ENCODE measurements at regions not wholly inside any gene's neighbourhood (a gene's known extent, or its start where the extent isn't known, plus 50 kb on each side); places are given as distances from the start of the nearest gene placed in this dataset.

DNA sequence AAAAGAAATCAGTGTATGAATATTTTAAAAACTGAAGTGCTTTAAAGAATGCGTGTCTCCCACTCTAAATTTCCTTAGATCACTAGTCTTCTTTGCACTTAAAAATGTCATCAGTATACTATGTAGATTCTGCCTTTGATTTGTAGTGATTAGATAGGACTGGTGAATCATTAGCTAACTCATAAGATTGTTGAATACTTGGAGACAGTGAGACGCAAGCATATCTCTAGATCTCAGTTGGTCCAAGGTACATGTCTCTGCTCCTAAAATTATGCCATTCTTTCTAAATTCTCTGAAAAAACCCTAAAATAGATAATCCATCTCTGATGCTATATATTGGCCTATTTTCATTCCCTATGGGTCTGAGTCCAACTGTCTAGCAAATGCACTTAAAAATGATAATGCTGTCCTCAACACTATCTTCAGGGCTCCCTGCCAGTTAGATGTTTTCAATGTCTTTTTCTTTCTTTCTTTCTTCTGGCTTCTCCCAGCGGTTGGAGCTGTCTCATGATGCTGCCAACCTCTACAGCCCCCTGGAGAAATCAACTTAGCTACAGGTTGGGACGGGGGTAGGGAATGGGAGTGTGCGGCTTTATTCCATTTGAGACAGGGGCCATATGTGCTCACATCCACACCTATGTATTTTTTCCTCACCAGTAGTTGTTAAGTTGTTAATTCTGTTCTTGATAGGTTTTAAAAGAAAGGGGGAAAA lies 301.0 kb downstream of the NDFIP2 start:
- ATAC-seq (replicated peaks; ENCODE audit: extremely low read depth, poor library complexity, severe bottlenecking), result no peak
- Mint-ChIP-seq H3K27me3 (no peaks in the 10 kb centered on the region), H3K27ac (ENCODE audit: low read depth) (no peak overlapping the region)

GRCh38 chr13:79780240-79780639 lies 299.3 kb downstream of the NDFIP2 start:
- Mint-ChIP-seq H3K36me3 (ENCODE audit: insufficient read depth) (no peaks in the 10 kb centered on the region), H3K27me3 (no peaks in the 10 kb centered on the region), H3K27ac (ENCODE audit: low read depth) (no peak overlapping the region), H3K4me1 (no peaks in the 10 kb centered on the region), H3K4me3 (no peak overlapping the region), H3K9me3 (no peaks in the 10 kb centered on the region)
- ATAC-seq (replicated peaks; ENCODE audit: extremely low read depth, poor library complexity, severe bottlenecking), result no peak
- DNase-seq (ENCODE audit: low spot score in 2 of 2), result no peak

More for the DNA sequence above, 301.0 kb downstream of the NDFIP2 start:
- no peak for DNase-seq (ENCODE audit: low spot score in 2 of 2)
- Mint-ChIP-seq H3K4me3 (no peak overlapping the region), H3K4me1 (no peaks in the 10 kb centered on the region), H3K36me3 (ENCODE audit: insufficient read depth) (no peaks in the 10 kb centered on the region), H3K9me3 (no peaks in the 10 kb centered on the region)

- Mint-ChIP-seq H3K4me1 (no peaks in the 10 kb centered on the region), H3K4me3 (no peak overlapping the region), H3K9me3 (no peaks in the 10 kb centered on the region), H3K27ac (ENCODE audit: low read depth) (no peak overlapping the region), H3K27me3 (no peaks in the 10 kb centered on the region), H3K36me3 (ENCODE audit: insufficient read depth) (no peaks in the 10 kb centered on the region)
- no peak for DNase-seq (ENCODE audit: low spot score in 2 of 2)
- no peak for ATAC-seq (replicated peaks; ENCODE audit: extremely low read depth, poor library complexity, severe bottlenecking)
These were observed 298.8 kb downstream of the NDFIP2 start for GRCh38 chr13:79779761-79780160.

DNA sequence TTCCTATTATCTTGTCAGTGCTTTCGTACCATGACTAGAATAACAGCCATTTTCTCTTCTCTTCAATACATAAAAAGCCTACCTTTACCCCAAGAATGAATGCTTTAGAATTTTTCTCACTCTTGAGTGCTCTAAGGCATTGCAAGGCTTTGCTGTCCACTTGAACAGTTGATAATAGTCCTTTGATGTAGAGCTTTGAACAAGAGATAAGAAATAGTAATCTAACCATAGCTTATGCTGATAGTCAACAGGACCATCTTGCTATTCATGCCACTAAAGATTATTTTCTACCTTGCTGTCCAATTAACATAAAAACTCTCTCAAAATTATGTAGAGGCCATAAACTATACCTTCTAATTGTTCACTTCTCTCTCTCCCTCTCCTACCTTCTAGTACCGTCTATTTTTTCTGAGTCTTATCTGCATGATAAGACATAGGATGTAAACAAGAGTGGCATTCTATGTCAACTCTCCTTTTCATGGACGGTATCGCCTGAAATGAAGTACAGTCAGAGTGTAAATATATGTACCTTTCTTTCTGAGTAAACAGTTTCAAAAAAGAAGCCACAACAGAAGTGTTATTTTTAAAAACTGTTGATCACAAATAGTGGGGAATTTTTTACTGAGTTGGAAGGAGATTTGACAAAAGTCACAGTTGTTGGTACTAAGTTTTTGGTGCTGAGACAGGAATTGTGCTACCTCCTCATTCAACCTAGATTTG lies 297.9 kb downstream of the NDFIP2 start:
- H3K27me3 Mint-ChIP-seq, result no peaks in the 10 kb centered on the region
- no peaks in the 10 kb centered on the region for H3K4me1 Mint-ChIP-seq
- no peak for ATAC-seq (replicated peaks; ENCODE audit: extremely low read depth, poor library complexity, severe bottlenecking)
- no peak for DNase-seq (ENCODE audit: low spot score in 2 of 2)
- no peak overlapping the region for H3K4me3 Mint-ChIP-seq
- no peaks in the 10 kb centered on the region for H3K36me3 Mint-ChIP-seq (ENCODE audit: insufficient read depth)
- H3K9me3 Mint-ChIP-seq, result no peaks in the 10 kb centered on the region
- H3K27ac Mint-ChIP-seq (ENCODE audit: low read depth), result no peak overlapping the region

DNA sequence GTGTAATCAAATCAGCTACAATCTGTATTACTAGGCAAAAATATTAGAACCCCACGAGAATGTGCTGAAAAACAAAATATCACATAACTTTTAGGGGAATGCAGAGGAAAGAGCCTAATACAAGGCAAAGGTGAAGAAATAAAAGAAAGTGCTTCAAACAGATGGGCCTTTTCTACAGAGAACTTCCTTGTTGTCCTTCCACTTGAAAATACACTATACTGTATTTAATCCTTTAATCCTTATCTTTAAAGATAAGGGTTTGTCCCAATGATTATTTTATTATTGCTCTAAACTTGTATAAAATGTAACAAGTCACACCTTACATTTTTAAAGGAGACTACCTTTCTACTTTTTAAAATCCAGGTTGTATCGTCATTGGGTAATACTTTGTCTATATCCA lies 296.5 kb downstream of the NDFIP2 start:
- H3K9me3 Mint-ChIP-seq, result no peaks in the 10 kb centered on the region
- H3K4me3 Mint-ChIP-seq, result no peak overlapping the region
- no peak overlapping the region for H3K27ac Mint-ChIP-seq (ENCODE audit: low read depth)
- no peaks in the 10 kb centered on the region for H3K27me3 Mint-ChIP-seq
- ATAC-seq (replicated peaks; ENCODE audit: extremely low read depth, poor library complexity, severe bottlenecking) (no peak), DNase-seq (ENCODE audit: low spot score in 2 of 2) (no peak)
- no peaks in the 10 kb centered on the region for H3K36me3 Mint-ChIP-seq (ENCODE audit: insufficient read depth)
- H3K4me1 Mint-ChIP-seq, result no peaks in the 10 kb centered on the region

GRCh38 chr13:79776531-79777295 lies 295.8 kb downstream of the NDFIP2 start:
- H3K9me3 Mint-ChIP-seq, result no peaks in the 10 kb centered on the region
- H3K36me3 Mint-ChIP-seq (ENCODE audit: insufficient read depth), result no peaks in the 10 kb centered on the region
- no peaks in the 10 kb centered on the region for H3K27me3 Mint-ChIP-seq
- H3K27ac Mint-ChIP-seq (ENCODE audit: low read depth), result no peak overlapping the region
- no peak for ATAC-seq (replicated peaks; ENCODE audit: extremely low read depth, poor library complexity, severe bottlenecking)
- H3K4me1 Mint-ChIP-seq, result no peaks in the 10 kb centered on the region
- no peak for DNase-seq (ENCODE audit: low spot score in 2 of 2)
- H3K4me3 Mint-ChIP-seq, result no peak overlapping the region

GRCh38 chr13:79775830-79776229 lies 294.9 kb downstream of the NDFIP2 start:
- no peaks in the 10 kb centered on the region for H3K4me1 Mint-ChIP-seq
- no peaks in the 10 kb centered on the region for H3K9me3 Mint-ChIP-seq
- ATAC-seq (replicated peaks; ENCODE audit: extremely low read depth, poor library complexity, severe bottlenecking) (no peak), DNase-seq (ENCODE audit: low spot score in 2 of 2) (no peak)
- H3K36me3 Mint-ChIP-seq (ENCODE audit: insufficient read depth), result no peaks in the 10 kb centered on the region
- no peak overlapping the region for H3K4me3 Mint-ChIP-seq
- H3K27me3 Mint-ChIP-seq, result no peaks in the 10 kb centered on the region
- H3K27ac Mint-ChIP-seq (ENCODE audit: low read depth), result no peak overlapping the region

DNA sequence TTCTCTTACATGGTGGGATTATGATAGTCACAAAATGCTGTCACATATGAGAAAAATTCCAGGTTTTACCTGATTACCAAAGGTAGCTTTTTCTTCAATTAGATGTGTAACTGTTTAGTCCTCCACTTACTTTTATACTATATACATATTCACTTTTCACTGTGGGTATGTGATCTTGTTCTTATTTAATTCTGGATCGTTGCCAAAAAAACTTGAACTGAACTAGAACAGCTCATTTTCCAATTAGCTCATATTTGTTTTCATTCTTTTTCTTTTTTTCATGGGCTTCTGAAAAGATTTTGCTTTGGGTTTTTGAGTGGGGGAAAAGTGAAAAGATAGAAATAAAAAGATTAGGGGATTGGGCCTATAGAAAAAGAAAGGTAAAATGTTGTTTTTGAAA lies 291.9 kb downstream of the NDFIP2 start:
- DNase-seq (ENCODE audit: low spot score in 2 of 2), result no peak
- Mint-ChIP-seq H3K4me1 (no peaks in the 10 kb centered on the region), H3K36me3 (ENCODE audit: insufficient read depth) (no peaks in the 10 kb centered on the region)

GRCh38 chr13:79771493-79771892 lies 290.5 kb downstream of the NDFIP2 start:
- no peak overlapping the region for H3K4me3 Mint-ChIP-seq
- ATAC-seq (replicated peaks; ENCODE audit: extremely low read depth, poor library complexity, severe bottlenecking), result no peak
- H3K27ac Mint-ChIP-seq (ENCODE audit: low read depth), result no peak overlapping the region
- DNase-seq (ENCODE audit: low spot score in 2 of 2), result no peak
- H3K27me3 Mint-ChIP-seq, result no peaks in the 10 kb centered on the region
- no peaks in the 10 kb centered on the region for H3K36me3 Mint-ChIP-seq (ENCODE audit: insufficient read depth)
- H3K9me3 Mint-ChIP-seq, result peaks cover 5% of the 10 kb centered on the region
- H3K4me1 Mint-ChIP-seq, result no peaks in the 10 kb centered on the region

More for the DNA sequence above, 291.9 kb downstream of the NDFIP2 start:
- H3K9me3 Mint-ChIP-seq, result peaks cover 5% of the 10 kb centered on the region
- no peak overlapping the region for H3K4me3 Mint-ChIP-seq
- ATAC-seq (replicated peaks; ENCODE audit: extremely low read depth, poor library complexity, severe bottlenecking), result no peak
- H3K27ac Mint-ChIP-seq (ENCODE audit: low read depth), result no peak overlapping the region
- H3K27me3 Mint-ChIP-seq, result no peaks in the 10 kb centered on the region

DNA sequence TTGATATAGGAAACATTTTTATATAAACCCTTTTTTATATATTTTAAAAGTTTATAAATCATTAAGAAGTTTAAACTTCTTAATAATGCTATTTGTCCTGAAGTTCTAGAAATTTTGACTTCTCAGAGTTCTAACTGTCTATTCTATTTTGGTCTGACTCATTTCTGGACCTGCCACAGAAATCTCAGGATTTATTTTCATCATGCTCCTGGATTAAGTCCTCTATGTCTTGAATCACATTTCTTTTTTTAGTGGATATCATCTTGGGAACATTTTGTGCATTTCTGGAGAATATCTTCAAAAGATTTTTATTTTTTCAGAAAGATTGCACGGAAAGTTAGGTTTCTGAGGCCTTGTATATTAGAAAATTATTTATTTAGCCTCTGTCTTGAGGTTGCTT lies 289.1 kb downstream of the NDFIP2 start:
- Mint-ChIP-seq H3K27ac (ENCODE audit: low read depth) (no peak overlapping the region), H3K4me3 (no peak overlapping the region), H3K9me3 (peaks cover 5% of the 10 kb centered on the region), H3K27me3 (no peaks in the 10 kb centered on the region), H3K36me3 (ENCODE audit: insufficient read depth) (no peaks in the 10 kb centered on the region), H3K4me1 (no peaks in the 10 kb centered on the region)
- no peak for ATAC-seq (replicated peaks; ENCODE audit: extremely low read depth, poor library complexity, severe bottlenecking)
- DNase-seq (ENCODE audit: low spot score in 2 of 2), result no peak

GRCh38 chr13:79767126-79767525 lies 286.2 kb downstream of the NDFIP2 start:
- ATAC-seq (replicated peaks; ENCODE audit: extremely low read depth, poor library complexity, severe bottlenecking) (no peak), DNase-seq (ENCODE audit: low spot score in 2 of 2) (no peak)
- no peaks in the 10 kb centered on the region for H3K4me1 Mint-ChIP-seq
- no peak overlapping the region for H3K27ac Mint-ChIP-seq (ENCODE audit: low read depth)
- no peaks in the 10 kb centered on the region for H3K27me3 Mint-ChIP-seq
- no peak overlapping the region for H3K4me3 Mint-ChIP-seq
- no peaks in the 10 kb centered on the region for H3K36me3 Mint-ChIP-seq (ENCODE audit: insufficient read depth)
- H3K9me3 Mint-ChIP-seq, result peaks cover 5% of the 10 kb centered on the region

GRCh38 chr13:79765331-79765730 lies 284.4 kb downstream of the NDFIP2 start:
- DNase-seq (ENCODE audit: low spot score in 2 of 2) (no peak), ATAC-seq (replicated peaks; ENCODE audit: extremely low read depth, poor library complexity, severe bottlenecking) (no peak)
- Mint-ChIP-seq H3K4me1 (no peaks in the 10 kb centered on the region), H3K36me3 (ENCODE audit: insufficient read depth) (no peaks in the 10 kb centered on the region), H3K27ac (ENCODE audit: low read depth) (no peak overlapping the region), H3K9me3 (peaks cover 5% of the 10 kb centered on the region), H3K4me3 (no peak overlapping the region), H3K27me3 (no peaks in the 10 kb centered on the region)

Data from central memory CD8-positive, alpha-beta T cell (primary cell).